Right lobe of liver (tissue), 4 donors: ENCODE measurements at regions not wholly inside any gene's neighbourhood (a gene's known extent, or its start where the extent isn't known, plus 50 kb on each side); places are given as distances from the start of the nearest gene placed in this dataset.

Experiments used
- CTCF ChIP-seq, 4 donors: fragments of 200-600 bp in 3 of 4; fragments of 450-650 bp in 1 of 4; IDR thresholded peaks; one replicate each; pipeline versions ENCODE4 v1.5.1 to v1.8.0; 2016 to 2022; ENCODE audit warnings: antibody characterized with exemption in 4 of 4, mild to moderate bottlenecking in 2 of 4
- POLR2A ChIP-seq: fragments of 450-650 bp; IDR thresholded peaks from one replicate; pipeline ENCODE4 v1.6.1; 2017; ENCODE audit warnings: antibody characterized with exemption, mild to moderate bottlenecking
- donor health status: DM: no; HTN: no; CAD: no.
- donor health status: DM: no; HTN: no; CAD: no.
- donor health status: DM: no; HTN: yes; CAD: no.

- no peak for TF ChIP-seq CTCF (IDR thresholded peaks at IDR 0.05)
- no peak for TF ChIP-seq POLR2A
Observed at GRCh38 chr6:16959789-16960188, 142.1 kb upstream of the STMND1 start.
